ENCODE measurements at regions not wholly inside any gene's neighbourhood (a gene's known extent, or its start where the extent isn't known, plus 50 kb on each side); places are given as distances from the start of the nearest gene placed in this dataset.

DNA sequence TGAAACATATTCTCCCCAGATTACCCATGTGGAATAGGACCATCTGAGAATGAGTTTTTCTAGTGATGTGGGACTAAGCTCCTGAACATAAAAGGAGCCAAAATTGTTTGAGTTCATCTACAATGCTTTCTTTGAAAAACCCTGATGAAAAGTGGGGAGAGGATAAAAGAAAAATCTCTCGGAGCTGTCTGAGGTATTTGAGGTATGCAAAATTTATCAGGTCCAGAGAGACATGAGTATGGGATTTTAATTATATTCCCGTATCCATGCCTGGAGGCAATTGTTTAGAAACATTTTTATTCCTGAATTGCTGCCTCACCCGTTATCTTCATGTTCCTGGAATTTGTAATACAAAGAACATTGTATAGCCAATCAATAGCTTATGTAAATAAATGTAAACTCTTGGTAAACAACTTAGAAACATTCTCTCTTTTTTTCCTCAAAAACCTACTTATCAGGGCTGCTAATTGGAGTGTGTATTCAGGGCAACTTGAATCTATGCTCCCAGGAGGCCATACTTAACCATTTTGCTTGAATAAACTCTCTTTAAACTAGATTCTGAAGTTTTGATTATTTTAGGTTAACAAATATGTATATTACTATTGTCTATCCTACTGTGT, 109.3 kb upstream of the OLFM3 start:
- TF ChIP-seq CTCF (IDR thresholded peaks at IDR 0.05) (no peak), POLR2A (IDR thresholded peaks at IDR 0.05) (no peak)
